ENCODE measurements at regions not wholly inside any gene's neighbourhood (a gene's known extent, or its start where the extent isn't known, plus 50 kb on each side); places are given as distances from the start of the nearest gene placed in this dataset.

DNA sequence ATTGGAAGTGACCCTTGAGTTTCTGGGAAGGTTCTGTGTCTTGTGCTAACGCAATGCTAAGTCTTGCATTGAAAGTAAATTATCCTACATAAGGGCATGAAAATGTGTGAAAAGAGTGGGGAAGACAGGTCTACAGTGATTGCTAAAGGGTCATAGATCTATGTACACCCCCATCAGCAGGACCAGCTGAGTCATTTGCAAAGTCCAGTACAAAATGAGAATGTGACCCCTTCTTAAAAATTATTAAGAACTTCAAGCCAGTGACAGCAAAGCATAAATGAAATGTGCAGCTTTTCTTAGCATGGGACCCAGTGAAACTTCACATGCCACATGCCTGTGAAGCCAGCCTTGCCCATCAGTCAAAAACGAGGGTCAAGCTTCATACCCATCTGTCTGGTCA lies 640.7 kb upstream of the MKI67 start:
- TF ChIP-seq CTCF (IDR thresholded peaks at IDR 0.05): no peak
- no peak for TF ChIP-seq POLR2AphosphoS5 (IDR thresholded peaks at IDR 0.05; ENCODE audit: insufficient read depth in 1 of 2, low read depth in 1 of 2)
